NCI-H345 treated with DMSO at 0.1 percent for 48 hours (cell line): ENCODE measurements at regions not wholly inside any gene's neighbourhood (a gene's known extent, or its start where the extent isn't known, plus 50 kb on each side); places are given as distances from the start of the nearest gene placed in this dataset.
A peak's percentile ranks its signal among the peaks of the same experiment; 100 is the strongest.
"Not testable (repeated sequence)": the region's sequence is repeated elsewhere in the genome, so short reads cannot be mapped to it uniquely, and the experiment has no call there.

Source experiments
- DNase-seq: peaks from one replicate; lab custom pipeline; 2025; ENCODE audit not compliant: unreplicated experiment; lab: John Stamatoyannopoulos, UW

- DNase-seq, result no peak
Measured at GRCh38 chr2:16195681-16196070, 255.3 kb downstream of the MYCN start.

GRCh38 chr2:16194931-16195680 is 254.8 kb downstream of the MYCN start:
- DNase-seq, result no peak

- no peak for DNase-seq
Measured at GRCh38 chr2:16194530-16194929, 254.2 kb downstream of the MYCN start.

- DNase-seq, result no peak
Measured at GRCh38 chr2:16194096-16194390, 253.7 kb downstream of the MYCN start.

GRCh38 chr2:16192416-16193216 is 252.3 kb downstream of the MYCN start:
- DNase-seq, result no peak

GRCh38 chr2:16191431-16192200 is 251.3 kb downstream of the MYCN start:
- DNase-seq, result no peak

GRCh38 chr2:16190446-16191270 is 250.3 kb downstream of the MYCN start:
- no peak for DNase-seq

GRCh38 chr2:16189836-16190160 is 249.4 kb downstream of the MYCN start:
- DNase-seq, result no peak

- DNase-seq, result peak; percentile 85
Measured at GRCh38 chr2:16189029-16189835, 248.9 kb downstream of the MYCN start.

GRCh38 chr2:16188261-16188890 is 248.0 kb downstream of the MYCN start:
- DNase-seq, result no peak

GRCh38 chr2:16187482-16187817 is 247.1 kb downstream of the MYCN start:
- DNase-seq, result no peak

- DNase-seq, result no peak
Measured at GRCh38 chr2:16186661-16187481, 246.5 kb downstream of the MYCN start.

- no peak for DNase-seq
Measured at GRCh38 chr2:16185801-16186272, 245.5 kb downstream of the MYCN start.

GRCh38 chr2:16184945-16185660 is 244.8 kb downstream of the MYCN start:
- DNase-seq, result no peak

GRCh38 chr2:16184341-16184890 is 244.1 kb downstream of the MYCN start:
- no peak for DNase-seq

- no peak for DNase-seq
Measured at GRCh38 chr2:16183345-16183744, 243.0 kb downstream of the MYCN start.

GRCh38 chr2:16182841-16183240 is 242.5 kb downstream of the MYCN start:
- DNase-seq, result no peak

- DNase-seq, result not testable (repeated sequence)
Measured at GRCh38 chr2:16182311-16182815, 242.0 kb downstream of the MYCN start.
